ENCODE measurements at regions not wholly inside any gene's neighbourhood (a gene's known extent, or its start where the extent isn't known, plus 50 kb on each side); places are given as distances from the start of the nearest gene placed in this dataset.

- Histone ChIP-seq H3K9me2 (replicated peaks; ENCODE audit: insufficient read depth, low read length) (no peaks in the 10 kb centered on the region), H3K4me1 (ENCODE audit: low read length) (no peaks in the 10 kb centered on the region), H3K9me3 (replicated peaks; ENCODE audit: insufficient read depth, low read length) (no peaks in the 10 kb centered on the region), H3K4me3 (ENCODE audit: low read length) (peak overlapping the region; percentile 15; the same call in 1 of the 2 replicates), H3K4me2 (ENCODE audit: low read depth, low read length) (peak overlapping the region; percentile 29; the same call in 1 of the 2 replicates), H3K36me3 (replicated peaks; ENCODE audit: insufficient read depth, low read length) (no peaks in the 10 kb centered on the region), H2AFZ (ENCODE audit: low read length) (peak overlapping the region; percentile 38; the same call in 1 of the 2 replicates), H3K9ac (ENCODE audit: low read length) (no peak overlapping the region; the same call in 1 of the 2 replicates), H3K27me3 (replicated peaks; ENCODE audit: insufficient read depth, low read length) (no peaks in the 10 kb centered on the region), H3K79me2 (ENCODE audit: low read length) (no peaks in the 10 kb centered on the region), H3K27ac (ENCODE audit: low read length) (no peak overlapping the region), H3F3A (ENCODE audit: insufficient read depth, low read length) (no peaks in the 10 kb centered on the region), H4K20me1 (ENCODE audit: insufficient read depth, low read length) (no peaks in the 10 kb centered on the region)
- peak; percentile 22 for DNase-seq
- TF ChIP-seq CTCF (IDR thresholded peaks at IDR 0.05; ENCODE audit: low read length) (peak; percentile 41), EZH2phosphoT487 (IDR thresholded peaks at IDR 0.05; ENCODE audit: low read length) (no peak)
Observed at GRCh38 chr10:83050815-83051214, 1088.5 kb upstream of the GHITM start.

- no peak overlapping the region for H2AFZ ChIP-seq (ENCODE audit: low read length)
- TF ChIP-seq CTCF (IDR thresholded peaks at IDR 0.05; ENCODE audit: low read length), result no peak
- no peak for TF ChIP-seq EZH2phosphoT487 (IDR thresholded peaks at IDR 0.05; ENCODE audit: low read length)
- TF ChIP-seq EZH2 (optimal IDR thresholded peaks at IDR 0.05; ENCODE audit: low read depth, low read length), result no peak
- H3F3A ChIP-seq (ENCODE audit: insufficient read depth, low read length), result no peaks in the 10 kb centered on the region
- no peaks in the 10 kb centered on the region for H3K36me3 ChIP-seq (replicated peaks; ENCODE audit: insufficient read depth, low read length)
- no peak overlapping the region for H3K4me3 ChIP-seq (ENCODE audit: low read length)
- H3K9ac ChIP-seq (ENCODE audit: low read length), result no peak overlapping the region
- no peaks in the 10 kb centered on the region for H3K9me2 ChIP-seq (replicated peaks; ENCODE audit: insufficient read depth, low read length)
- no peaks in the 10 kb centered on the region for H3K79me2 ChIP-seq (ENCODE audit: low read length)
- no peaks in the 10 kb centered on the region for H4K20me1 ChIP-seq (ENCODE audit: insufficient read depth, low read length)
- no peaks in the 10 kb centered on the region for H3K27me3 ChIP-seq (replicated peaks; ENCODE audit: insufficient read depth, low read length)
- no peak overlapping the region for H3K27ac ChIP-seq (ENCODE audit: low read length)
- no peak overlapping the region for H3K4me2 ChIP-seq (ENCODE audit: low read depth, low read length)
- no peak for DNase-seq
- H3K9me3 ChIP-seq (replicated peaks; ENCODE audit: insufficient read depth, low read length), result no peaks in the 10 kb centered on the region
- no peaks in the 10 kb centered on the region for H3K4me1 ChIP-seq (ENCODE audit: low read length)
Observed at GRCh38 chr10:83062871-83063270, 1076.4 kb upstream of the GHITM start.

- no peak for TF ChIP-seq EZH2 (optimal IDR thresholded peaks at IDR 0.05; ENCODE audit: low read depth, low read length)
- TF ChIP-seq CTCF (IDR thresholded peaks at IDR 0.05; ENCODE audit: low read length), result no peak
- no peak for TF ChIP-seq EZH2phosphoT487 (IDR thresholded peaks at IDR 0.05; ENCODE audit: low read length)
Observed at GRCh38 chr10:83073472-83073871, 1065.8 kb upstream of the GHITM start.

More at GRCh38 chr10:83073472-83073871, 1065.8 kb upstream of the GHITM start:
- Histone ChIP-seq H3K27ac (ENCODE audit: low read length) (no peak overlapping the region), H3F3A (ENCODE audit: insufficient read depth, low read length) (no peaks in the 10 kb centered on the region), H2AFZ (ENCODE audit: low read length) (no peak overlapping the region), H3K4me3 (ENCODE audit: low read length) (no peak overlapping the region), H3K9me3 (replicated peaks; ENCODE audit: insufficient read depth, low read length) (no peaks in the 10 kb centered on the region), H3K4me2 (ENCODE audit: low read depth, low read length) (no peak overlapping the region), H3K79me2 (ENCODE audit: low read length) (no peaks in the 10 kb centered on the region), H3K9ac (ENCODE audit: low read length) (no peak overlapping the region), H3K27me3 (replicated peaks; ENCODE audit: insufficient read depth, low read length) (no peaks in the 10 kb centered on the region), H3K36me3 (replicated peaks; ENCODE audit: insufficient read depth, low read length) (no peaks in the 10 kb centered on the region), H3K9me2 (replicated peaks; ENCODE audit: insufficient read depth, low read length) (no peaks in the 10 kb centered on the region), H3K4me1 (ENCODE audit: low read length) (no peaks in the 10 kb centered on the region), H4K20me1 (ENCODE audit: insufficient read depth, low read length) (no peaks in the 10 kb centered on the region)
- no peak for DNase-seq

Data from MM.1S (cell line).